NCI-H524 (cell line): ENCODE measurements at regions not wholly inside any gene's neighbourhood (a gene's known extent, or its start where the extent isn't known, plus 50 kb on each side); places are given as distances from the start of the nearest gene placed in this dataset.
A peak's percentile ranks its signal among the peaks of the same experiment; 100 is the strongest.
"Not testable (repeated sequence)": the region's sequence is repeated elsewhere in the genome, so short reads cannot be mapped to it uniquely, and the experiment has no call there.

Source experiments
- DNase-seq, 2 experiments: peaks; one replicate each; lab custom pipeline; 2025; lab: John Stamatoyannopoulos, UW

GRCh38 chr6:134429861-134430380 lies 112.0 kb upstream of the SGK1 start:
- no peak for DNase-seq

GRCh38 chr6:134427721-134428120 lies 109.8 kb upstream of the SGK1 start:
- no peak for DNase-seq

- no peak for DNase-seq
Observed at GRCh38 chr6:134426623-134427022, 108.7 kb upstream of the SGK1 start.

DNA sequence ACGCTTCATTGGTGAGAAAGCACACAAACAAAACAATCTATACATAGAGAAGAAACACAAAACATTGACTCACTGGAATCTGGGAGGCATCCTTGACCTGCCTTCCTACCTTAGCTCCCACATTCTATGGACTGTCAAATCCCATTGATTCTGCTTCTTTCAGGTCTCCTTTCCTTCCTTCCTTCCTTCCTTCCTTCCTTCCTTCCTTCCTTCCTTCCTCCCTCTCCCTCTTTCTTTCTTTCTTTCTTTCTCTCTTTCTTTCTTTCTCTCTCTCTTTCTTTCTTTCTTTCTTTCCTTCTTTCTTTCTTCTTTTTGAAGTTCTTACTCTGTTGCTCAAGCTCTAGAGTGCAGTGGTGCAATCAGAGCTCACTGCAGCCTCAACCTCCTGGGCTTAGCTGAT lies 108.0 kb upstream of the SGK1 start:
- not testable (repeated sequence) for DNase-seq

DNA sequence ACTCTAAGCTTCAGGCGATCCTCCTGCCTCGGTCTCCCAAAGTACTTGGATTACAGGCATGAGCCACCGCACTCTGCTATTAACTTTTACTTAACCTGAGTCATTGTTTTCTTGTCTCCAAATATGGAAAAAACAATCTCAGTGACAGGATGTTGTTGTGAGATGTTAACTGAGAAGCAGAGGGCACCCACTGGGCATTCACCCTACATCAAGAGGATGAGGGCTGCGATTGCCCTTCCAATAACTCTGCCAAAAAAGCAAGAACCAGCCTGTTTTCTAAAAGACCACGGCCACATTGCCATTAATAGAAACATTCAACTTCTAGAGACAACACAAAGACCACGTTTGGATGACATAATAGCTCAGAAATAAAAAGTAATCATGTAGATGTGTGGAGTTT lies 107.6 kb upstream of the SGK1 start:
- DNase-seq, result no peak

GRCh38 chr6:134424798-134425170 lies 106.9 kb upstream of the SGK1 start:
- DNase-seq, result no peak

DNA sequence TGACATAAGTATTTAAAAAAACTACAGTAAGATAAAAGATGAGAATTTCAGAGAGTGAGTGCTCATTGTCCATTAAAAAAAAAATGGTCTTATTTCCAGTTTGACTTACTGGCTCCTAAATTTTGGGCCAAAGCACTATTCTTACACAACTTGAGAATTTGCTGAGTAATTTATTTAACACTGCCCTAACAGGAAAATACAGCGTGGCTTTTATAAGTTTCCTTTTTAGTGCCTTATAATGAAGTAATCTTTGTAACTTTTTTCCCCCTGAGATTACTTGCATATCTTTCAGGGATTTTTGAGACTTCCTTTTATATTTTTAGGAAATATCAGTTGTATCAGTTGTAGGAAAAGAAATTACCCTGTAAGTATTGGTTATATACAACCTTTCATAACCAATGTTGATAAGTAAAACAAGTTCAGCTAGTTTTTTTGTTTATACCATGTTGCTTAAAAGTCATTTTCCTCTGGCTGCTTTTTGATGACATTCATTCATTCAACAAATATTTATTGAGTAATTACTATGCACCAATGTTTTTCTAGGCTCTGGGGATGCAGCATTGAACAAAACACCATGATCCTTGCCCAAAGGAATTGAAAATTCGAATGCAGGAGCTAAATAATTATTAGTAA lies 106.4 kb upstream of the SGK1 start:
- no peak for DNase-seq

- DNase-seq, result no peak
Observed at GRCh38 chr6:134422426-134423231, 104.7 kb upstream of the SGK1 start.

DNA sequence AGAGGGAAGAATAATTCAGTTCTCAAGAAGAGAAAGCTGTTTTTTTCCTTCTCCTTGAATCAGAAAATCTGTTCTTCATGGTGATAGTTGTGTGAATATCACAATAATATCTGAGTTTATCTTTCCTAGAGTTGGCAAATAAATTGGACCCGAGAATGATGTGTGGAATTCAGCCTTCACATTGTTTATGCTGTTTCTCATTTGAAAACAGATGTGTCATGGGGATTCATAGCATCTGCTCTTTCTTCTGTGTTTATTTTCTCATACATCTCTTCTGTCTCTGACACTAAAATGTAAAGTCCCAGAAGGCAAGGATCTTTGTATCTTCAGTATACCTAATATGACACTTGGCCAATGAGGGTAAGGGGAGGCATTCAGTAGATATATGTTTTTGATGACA lies 103.6 kb upstream of the SGK1 start:
- DNase-seq, result no peak

- no peak for DNase-seq
Observed at GRCh38 chr6:134420614-134421181, 102.8 kb upstream of the SGK1 start.

- DNase-seq, result no peak
Observed at GRCh38 chr6:134419716-134420115, 101.8 kb upstream of the SGK1 start.

DNA sequence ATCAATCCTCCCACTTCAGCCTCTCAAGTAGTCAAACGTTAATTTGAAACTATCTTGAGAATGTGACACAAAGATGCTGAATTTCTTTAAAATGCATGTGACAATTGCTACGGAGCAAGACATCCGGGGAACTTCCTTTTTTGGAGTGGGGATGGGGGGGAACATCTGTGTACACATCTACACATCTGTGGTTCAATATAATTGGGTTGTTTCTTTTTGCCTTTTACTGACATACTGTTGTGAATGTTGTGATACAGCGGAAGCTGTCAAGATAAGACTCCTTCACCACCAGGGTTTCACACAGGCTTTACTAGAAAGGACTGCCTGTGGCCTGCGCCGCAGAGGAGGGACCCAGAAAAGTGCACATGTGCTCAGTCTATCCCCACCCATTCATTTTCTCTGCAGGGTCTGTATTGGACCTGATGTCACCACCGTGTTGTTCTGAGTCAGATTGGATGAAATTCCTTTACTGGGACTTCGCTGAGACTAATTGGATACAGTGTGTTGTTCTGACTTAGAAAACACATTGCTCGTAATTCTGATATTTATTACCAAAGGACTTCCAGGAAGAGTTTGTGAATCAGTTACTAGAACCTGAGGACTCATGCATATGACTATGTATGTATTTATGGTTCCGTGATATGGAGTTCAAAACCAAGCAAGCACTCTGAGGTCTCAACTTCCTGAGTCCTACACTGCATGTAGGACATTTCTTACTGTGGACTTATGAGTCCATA lies 98.7 kb upstream of the SGK1 start:
- no peak for DNase-seq

DNA sequence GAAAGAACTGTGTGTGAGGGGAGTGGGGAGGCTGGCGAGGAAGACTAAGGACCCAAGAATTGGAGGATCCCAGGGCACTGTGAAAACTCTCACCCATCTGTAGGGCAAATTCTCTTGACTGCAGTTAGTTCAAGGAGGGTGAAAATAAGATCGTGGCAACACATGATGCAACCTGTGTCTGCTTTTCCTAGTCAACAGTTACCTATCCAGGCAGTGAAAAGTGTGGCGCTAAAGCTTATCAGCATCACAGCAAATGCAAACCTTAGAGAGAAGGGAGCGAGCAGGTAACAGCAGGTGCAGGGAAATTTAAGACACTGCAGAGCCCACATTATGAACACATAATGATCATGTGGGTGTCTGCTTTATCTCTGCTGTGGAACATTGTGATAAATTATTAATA lies 97.7 kb upstream of the SGK1 start:
- no peak for DNase-seq

- DNase-seq, result no peak
Observed at GRCh38 chr6:134415194-134415593, 97.3 kb upstream of the SGK1 start.

- no peak for DNase-seq
Observed at GRCh38 chr6:134414793-134415192, 96.9 kb upstream of the SGK1 start.

GRCh38 chr6:134413241-134413643 lies 95.3 kb upstream of the SGK1 start:
- DNase-seq, result no peak

GRCh38 chr6:134410541-134410940 lies 92.6 kb upstream of the SGK1 start:
- DNase-seq, result peak in 1 of 2 experiments; percentile 23

- DNase-seq, result no peak
Observed at GRCh38 chr6:134407791-134408190, 89.9 kb upstream of the SGK1 start.

DNA sequence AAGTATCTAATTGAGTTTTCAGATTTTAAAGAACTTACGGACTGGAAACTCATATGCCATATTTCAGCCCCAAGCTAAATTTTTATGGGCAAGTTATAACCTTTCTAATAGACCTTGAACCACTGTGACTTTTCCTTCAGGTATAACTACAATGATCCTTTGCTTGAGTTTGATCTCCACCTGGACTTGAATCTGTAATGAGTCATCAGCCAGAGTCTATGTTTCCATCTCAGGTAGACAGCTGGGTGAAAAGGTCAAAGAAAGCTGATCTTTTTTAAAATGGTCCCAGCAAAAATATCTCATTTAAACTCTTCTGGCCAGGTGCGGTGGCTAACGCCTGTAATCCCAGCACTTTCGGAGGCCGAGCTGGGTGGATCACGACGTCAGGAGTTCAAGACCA lies 88.4 kb upstream of the SGK1 start:
- DNase-seq, result no peak

GRCh38 chr6:134405386-134406087 lies 87.6 kb upstream of the SGK1 start:
- no peak for DNase-seq

DNA sequence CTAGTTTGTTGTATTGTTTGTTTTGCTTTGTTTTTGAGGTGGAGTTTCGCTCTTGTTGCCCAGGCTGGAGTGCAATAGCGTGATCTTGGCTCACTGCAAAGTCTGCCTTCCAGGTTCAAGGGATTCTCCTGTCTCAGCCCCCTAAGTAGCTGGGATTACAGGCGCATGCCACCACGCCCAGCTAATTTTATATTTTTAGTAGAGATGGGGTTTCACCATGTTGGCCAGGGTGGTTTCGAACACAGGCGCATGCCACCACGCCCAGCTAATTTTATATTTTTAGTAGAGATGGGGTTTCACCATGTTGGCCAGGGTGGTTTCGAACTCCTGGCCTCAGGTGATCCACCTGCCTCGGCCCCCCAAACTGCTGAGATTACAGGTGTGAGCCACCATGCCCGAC lies 85.4 kb upstream of the SGK1 start:
- DNase-seq, result not testable (repeated sequence)
